GM12865 (cell line): ENCODE measurements at regions not wholly inside any gene's neighbourhood (a gene's known extent, or its start where the extent isn't known, plus 50 kb on each side); places are given as distances from the start of the nearest gene placed in this dataset.

ENCODE experiments used
- DNase-seq: peaks from one replicate; pipeline ENCODE4 v3.0.0; 2010; ENCODE audit warnings: low read depth
- H3K4me3 ChIP-seq: 2 replicates; pipeline ENCODE4 v1.5.1; 2011; ENCODE audit warnings: mild to moderate bottlenecking, low read depth, low read length, control low read depth
- TF ChIP-seq, protein P1 (sequence below): IDR thresholded peaks from 2 replicates; pipeline ENCODE4 v1.5.1; 2011; ENCODE audit warnings: low read length, control low read depth, low read depth, inconsistent platforms; ENCODE audit not compliant: insufficient read depth; ENCODE audit errors: missing control alignments

- no peak for DNase-seq
- H3K4me3 ChIP-seq = no peak overlapping the region
- TF ChIP-seq, protein P1, sequence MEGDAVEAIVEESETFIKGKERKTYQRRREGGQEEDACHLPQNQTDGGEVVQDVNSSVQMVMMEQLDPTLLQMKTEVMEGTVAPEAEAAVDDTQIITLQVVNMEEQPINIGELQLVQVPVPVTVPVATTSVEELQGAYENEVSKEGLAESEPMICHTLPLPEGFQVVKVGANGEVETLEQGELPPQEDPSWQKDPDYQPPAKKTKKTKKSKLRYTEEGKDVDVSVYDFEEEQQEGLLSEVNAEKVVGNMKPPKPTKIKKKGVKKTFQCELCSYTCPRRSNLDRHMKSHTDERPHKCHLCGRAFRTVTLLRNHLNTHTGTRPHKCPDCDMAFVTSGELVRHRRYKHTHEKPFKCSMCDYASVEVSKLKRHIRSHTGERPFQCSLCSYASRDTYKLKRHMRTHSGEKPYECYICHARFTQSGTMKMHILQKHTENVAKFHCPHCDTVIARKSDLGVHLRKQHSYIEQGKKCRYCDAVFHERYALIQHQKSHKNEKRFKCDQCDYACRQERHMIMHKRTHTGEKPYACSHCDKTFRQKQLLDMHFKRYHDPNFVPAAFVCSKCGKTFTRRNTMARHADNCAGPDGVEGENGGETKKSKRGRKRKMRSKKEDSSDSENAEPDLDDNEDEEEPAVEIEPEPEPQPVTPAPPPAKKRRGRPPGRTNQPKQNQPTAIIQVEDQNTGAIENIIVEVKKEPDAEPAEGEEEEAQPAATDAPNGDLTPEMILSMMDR = no peak
These were observed 272.0 kb downstream of the MAN2A1 start for GRCh38 chr5:109961751-109962150.

- no peak for DNase-seq
- TF ChIP-seq, protein P1 = no peak
- H3K4me3 ChIP-seq = no peak overlapping the region
These were observed 273.3 kb downstream of the MAN2A1 start for GRCh38 chr5:109962882-109963603.

DNA sequence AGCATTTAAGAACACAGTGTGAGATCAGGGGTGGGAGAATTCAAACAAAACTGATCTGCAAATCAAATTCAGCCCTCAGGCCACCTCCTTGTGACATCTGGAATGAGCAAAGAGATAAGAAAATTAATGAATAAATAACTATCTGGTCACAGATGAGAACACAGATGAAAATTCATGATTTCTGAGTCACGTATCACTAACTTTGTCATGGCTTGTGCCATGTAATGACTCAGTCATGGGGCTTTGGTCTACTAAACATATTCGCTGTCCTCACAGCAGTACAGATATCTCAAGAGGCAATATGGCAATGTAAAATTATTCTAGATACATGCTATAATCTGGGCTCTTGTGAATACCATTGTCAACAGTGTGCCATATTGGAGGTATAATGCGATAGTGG is 274.4 kb downstream of the MAN2A1 start:
- TF ChIP-seq, protein P1 = no peak
- no peak for DNase-seq
- no peak overlapping the region for H3K4me3 ChIP-seq

- no peak for DNase-seq
- TF ChIP-seq, protein P1 = no peak
- no peak overlapping the region for H3K4me3 ChIP-seq
These were observed 275.9 kb downstream of the MAN2A1 start for GRCh38 chr5:109965634-109966033.

GRCh38 chr5:109971968-109972367 is 282.2 kb downstream of the MAN2A1 start:
- TF ChIP-seq, protein P1 = no peak

GRCh38 chr5:109981979-109982378 is 292.3 kb downstream of the MAN2A1 start:
- DNase-seq = no peak
- TF ChIP-seq, protein P1 = no peak
- H3K4me3 ChIP-seq = no peak overlapping the region

More at GRCh38 chr5:109971968-109972367, 282.2 kb downstream of the MAN2A1 start:
- DNase-seq = no peak
- no peak overlapping the region for H3K4me3 ChIP-seq

GRCh38 chr5:109982966-109983534 is 293.3 kb downstream of the MAN2A1 start:
- no peak overlapping the region for H3K4me3 ChIP-seq
- TF ChIP-seq, protein P1 = no peak
- DNase-seq = no peak
